Erythroblast (primary cell): ENCODE measurements at regions not wholly inside any gene's neighbourhood (a gene's known extent, or its start where the extent isn't known, plus 50 kb on each side); places are given as distances from the start of the nearest gene placed in this dataset.

Experiments used
- DNase-seq, 2 experiments: peaks; one replicate each; lab custom pipeline; 2025; lab: John Stamatoyannopoulos, UW
- GATA1 ChIP-seq: IDR thresholded peaks from 2 replicates; pipeline ENCODE4 v1.6.1; 2011; ENCODE audit warnings: low read depth, mild to moderate bottlenecking, control low read depth, low read length, moderate library complexity
- POLR2A ChIP-seq: IDR thresholded peaks from 2 replicates; pipeline ENCODE4 v1.6.1; 2011; ENCODE audit warnings: mild to moderate bottlenecking, low read length

DNA sequence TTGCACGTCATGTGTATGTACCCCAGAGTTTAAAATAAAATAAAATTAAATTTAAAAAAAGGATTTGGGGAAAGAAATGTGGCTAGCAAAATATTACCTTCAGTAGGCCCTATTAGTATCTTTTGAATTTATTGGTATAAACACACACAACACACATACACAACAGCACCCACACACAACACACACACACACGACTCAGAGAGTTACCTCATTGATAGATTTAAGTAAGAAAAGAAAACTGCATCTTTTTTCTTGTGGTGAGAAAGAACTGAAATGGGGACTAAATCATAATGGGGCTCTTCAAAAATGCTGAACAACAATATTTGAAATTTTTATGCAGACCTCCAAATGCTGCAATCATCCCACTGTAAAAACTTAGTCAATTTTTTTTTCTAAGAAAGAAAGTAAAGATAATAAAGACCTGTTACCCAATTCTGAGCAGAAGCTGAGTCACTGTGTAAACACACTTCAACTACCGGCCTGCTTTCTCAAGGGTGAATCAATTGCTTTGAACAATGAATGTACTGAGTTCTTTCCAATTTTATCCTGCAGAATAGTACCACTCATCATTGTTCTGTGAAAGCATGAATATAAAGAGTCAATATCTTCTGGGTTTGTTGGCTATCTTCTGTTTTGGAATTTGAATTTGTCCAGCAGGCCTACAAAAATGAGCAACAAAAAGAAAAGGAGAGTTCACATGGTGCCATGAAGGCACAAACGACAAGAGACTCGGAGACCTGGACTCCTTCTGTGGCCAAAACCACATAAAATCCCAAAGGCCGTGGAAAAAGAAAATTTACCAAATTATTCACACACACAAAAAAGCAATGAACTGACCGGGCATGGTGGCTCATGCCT lies 57.9 kb upstream of the CCNG1 start:
- peak in 1 of 2 experiments; percentile 4 for DNase-seq
- TF ChIP-seq GATA1: no peak
- no peak for TF ChIP-seq POLR2A

DNA sequence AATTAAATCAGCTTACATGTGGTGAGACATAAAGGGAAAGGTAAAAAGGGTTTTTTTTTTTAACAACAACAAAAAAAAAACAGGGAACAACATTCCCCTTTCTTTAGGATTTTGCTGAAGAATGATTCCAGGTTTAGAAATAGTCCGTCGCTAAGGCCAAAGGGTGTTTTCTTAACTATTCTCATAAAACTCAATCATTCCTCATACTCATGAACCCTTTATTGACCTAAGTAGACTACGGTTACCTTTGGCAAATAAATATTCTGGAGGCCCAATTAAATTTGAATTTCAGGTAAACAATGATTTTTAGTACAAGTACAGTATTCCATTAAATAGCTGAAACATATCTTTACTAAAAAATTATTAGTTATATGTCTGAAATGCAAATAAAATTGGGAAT lies 55.6 kb upstream of the CCNG1 start:
- no peak for DNase-seq
- no peak for TF ChIP-seq GATA1

DNA sequence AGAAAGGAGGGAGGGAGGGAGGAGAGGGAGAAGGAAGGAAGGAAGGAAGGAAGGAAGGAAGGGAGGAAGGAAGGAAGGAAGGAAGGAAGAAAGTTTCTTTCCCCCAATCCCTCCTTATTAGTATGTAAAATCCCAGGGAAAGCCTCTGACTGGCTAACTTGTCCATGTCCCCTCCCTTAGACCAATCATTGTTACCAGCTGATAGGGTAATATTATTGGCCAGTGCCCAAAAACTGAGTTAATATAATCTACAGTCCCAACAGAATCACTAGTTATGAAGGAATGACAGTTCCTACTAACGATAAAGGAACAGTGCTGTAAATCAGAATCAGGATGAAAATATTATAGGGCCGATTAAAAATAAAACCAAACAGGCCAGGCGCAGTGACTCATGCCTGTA lies 53.6 kb upstream of the CCNG1 start:
- TF ChIP-seq POLR2A: no peak
- TF ChIP-seq GATA1: no peak
- DNase-seq: no peak

DNA sequence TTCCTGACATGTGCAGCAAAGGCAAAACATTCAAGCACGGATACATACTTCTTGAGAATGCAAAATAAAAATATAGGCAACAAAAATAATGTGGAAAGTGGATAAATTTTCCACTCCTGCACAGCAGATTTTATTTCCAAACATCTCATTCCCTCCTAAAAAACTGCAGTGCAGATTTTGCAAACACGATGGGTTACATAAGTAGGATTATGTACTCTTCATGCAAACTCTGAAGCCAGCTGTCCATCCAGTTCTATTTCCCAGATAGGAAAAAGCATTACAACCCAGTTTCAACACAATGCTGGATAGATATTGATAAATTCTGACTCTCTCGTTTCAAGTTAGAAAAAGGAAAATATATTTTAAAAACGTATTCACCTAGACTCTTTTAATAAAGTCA lies 52.7 kb upstream of the CCNG1 start:
- TF ChIP-seq GATA1: no peak
- TF ChIP-seq POLR2A: no peak
- no peak for DNase-seq

DNA sequence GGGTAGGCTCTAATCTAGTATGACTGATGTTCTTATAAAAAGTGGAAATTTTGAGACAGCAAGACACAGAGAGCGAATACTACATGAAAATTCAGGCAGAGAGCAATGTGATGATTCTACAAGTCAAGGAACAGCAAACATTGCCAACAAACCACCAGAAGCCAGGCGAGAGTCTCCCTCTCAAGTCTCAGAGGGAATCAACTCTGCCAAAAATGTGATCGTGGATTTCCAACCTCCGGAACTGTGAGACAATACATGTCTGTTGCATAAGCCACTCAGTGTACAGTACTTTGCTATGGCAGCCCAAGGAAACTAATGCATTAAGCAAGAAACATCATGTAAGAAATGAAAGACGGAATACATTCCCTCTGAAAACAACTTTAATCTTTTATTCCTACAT lies 52.1 kb upstream of the CCNG1 start:
- no peak for DNase-seq
- no peak for TF ChIP-seq GATA1
- TF ChIP-seq POLR2A: no peak

DNA sequence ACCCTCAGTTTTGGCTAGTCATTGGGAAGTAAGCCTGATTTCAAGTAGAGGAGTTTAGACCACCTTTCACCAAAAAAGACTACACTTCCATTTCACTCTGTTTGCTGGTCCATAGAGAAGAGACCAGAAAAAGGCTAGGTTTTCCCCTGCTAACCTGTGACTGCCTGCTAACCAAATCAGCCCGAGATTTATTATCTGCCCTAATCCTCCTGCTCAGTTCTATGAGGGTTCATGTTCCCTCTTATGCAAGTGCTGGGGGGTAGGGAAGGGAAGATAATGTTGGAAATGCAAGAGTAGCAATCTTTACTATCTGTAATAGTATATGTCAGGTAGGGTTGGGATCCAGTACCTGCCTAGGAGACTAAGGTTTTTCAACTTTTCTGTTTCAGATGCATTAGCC lies 51.6 kb upstream of the CCNG1 start:
- no peak for DNase-seq
- no peak for TF ChIP-seq POLR2A
- TF ChIP-seq GATA1: no peak

DNA sequence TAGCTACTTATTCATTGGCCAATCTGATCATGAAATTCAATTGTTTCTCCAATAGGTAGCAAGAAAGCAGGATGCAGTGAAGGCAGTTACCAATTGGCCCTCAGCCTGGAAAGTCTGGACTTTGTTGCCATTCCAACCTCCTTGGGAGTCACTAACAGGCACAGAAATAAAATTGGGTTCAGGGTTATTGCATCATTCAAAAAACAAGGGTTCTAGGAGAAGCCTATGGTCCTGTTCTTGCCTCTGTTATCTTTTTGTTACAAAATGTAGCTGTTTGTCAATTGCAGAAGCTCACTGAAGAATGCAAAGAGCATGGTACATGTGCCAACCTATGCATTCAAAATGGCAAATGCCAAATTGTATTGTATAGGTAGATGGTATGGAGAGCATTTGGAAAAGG lies 51.0 kb upstream of the CCNG1 start:
- TF ChIP-seq GATA1 (no peak), POLR2A (no peak)
- no peak for DNase-seq

DNA sequence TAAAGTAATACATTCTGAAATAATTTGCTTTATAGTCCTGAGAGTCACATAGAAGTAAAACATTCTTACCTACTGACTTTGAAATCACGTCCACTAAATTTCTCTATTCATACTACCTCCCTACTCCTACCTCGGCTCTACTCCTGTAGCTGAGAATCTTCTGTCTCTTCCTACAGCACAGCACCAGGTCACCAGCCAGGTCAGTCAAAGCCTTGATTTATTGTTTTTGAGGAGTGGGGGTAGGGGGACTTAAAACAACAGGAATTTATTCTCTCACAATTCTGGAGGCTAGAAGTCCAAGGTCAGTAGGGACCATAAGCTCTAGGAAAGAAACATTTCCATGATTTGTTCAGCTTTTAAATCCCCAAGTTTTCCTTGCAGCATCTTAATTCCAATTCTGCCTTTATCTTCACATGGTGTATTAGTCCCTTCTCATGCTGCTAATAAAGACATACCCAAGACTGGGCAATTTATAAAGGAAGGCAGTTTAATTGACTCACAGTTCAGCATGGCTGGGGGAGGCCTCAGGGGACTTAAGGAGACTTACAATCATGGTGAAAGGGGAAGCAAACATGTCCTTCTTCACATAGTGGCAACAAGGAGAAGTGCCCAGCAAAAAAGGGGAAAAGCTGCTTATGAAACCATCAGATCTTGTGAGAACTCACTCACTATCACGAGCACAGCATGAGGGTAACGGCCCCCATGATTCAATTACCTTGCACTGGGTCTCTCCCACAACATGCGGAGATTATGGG lies 49.6 kb upstream of the CCNG1 start:
- no peak for DNase-seq
- TF ChIP-seq POLR2A (no peak), GATA1 (no peak)
